ENCODE measurements at regions not wholly inside any gene's neighbourhood (a gene's known extent, or its start where the extent isn't known, plus 50 kb on each side); places are given as distances from the start of the nearest gene placed in this dataset.

GRCh38 chr4:10295301-10295700 is 161.9 kb downstream of the ZNF518B start:
- no peak overlapping the region for H3K27ac Mint-ChIP-seq (ENCODE audit: unreplicated experiment)
- no peaks in the 10 kb centered on the region for H3K36me3 Mint-ChIP-seq (ENCODE audit: low read depth)
- no peak for TF ChIP-seq CTCF (IDR thresholded peaks at IDR 0.05)
- H3K27me3 Mint-ChIP-seq (ENCODE audit: low read depth), result no peaks in the 10 kb centered on the region
- DNase-seq (ENCODE audit: low spot score), result no peak
- no peaks in the 10 kb centered on the region for H3K4me1 Mint-ChIP-seq (ENCODE audit: low read depth)
- no peak overlapping the region for H3K4me3 Mint-ChIP-seq (ENCODE audit: unreplicated experiment)
- H3K9me3 Mint-ChIP-seq (ENCODE audit: low read depth), result no peaks in the 10 kb centered on the region

- no peak for DNase-seq (ENCODE audit: low spot score)
- Mint-ChIP-seq H3K27me3 (ENCODE audit: low read depth) (no peaks in the 10 kb centered on the region), H3K4me1 (ENCODE audit: low read depth) (no peaks in the 10 kb centered on the region), H3K27ac (ENCODE audit: unreplicated experiment) (no peak overlapping the region), H3K9me3 (ENCODE audit: low read depth) (peaks cover 5% of the 10 kb centered on the region), H3K36me3 (ENCODE audit: low read depth) (no peaks in the 10 kb centered on the region), H3K4me3 (ENCODE audit: unreplicated experiment) (no peak overlapping the region)
- TF ChIP-seq CTCF (IDR thresholded peaks at IDR 0.05), result no peak
Observed at GRCh38 chr4:10289538-10289906, 167.7 kb downstream of the ZNF518B start.

DNA sequence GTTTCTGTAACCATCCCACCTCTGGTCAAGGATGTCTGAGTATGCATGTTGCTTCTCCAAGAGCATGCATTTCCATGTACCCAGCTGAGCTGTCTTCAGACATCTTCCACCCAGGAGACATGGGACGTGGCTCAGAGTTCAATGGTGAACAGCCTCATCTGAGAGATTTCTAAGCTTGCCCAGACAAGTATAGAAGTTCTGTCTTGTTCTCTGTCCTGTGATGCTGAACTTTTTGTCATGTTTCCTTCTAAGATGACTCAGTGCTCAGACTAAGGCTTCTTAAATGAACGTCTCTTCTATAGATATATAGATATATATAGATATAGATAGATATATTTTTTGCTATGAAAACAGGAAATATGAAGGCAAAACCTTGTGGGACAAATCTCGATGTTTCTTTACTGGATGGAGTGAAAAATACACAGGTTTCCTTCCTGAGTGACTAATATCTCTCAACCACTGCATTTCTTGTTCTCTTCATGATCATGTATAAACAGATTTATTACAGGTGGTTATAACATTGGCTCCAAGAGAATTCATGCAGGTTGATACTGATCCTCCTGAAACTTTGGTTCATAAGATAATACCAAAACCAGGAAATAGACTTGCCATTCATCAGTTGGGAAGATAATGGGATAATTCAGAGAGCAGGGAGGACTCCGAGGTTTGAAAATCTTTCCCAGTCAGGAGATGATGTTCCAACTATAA is 168.2 kb downstream of the ZNF518B start:
- H3K4me3 Mint-ChIP-seq (ENCODE audit: unreplicated experiment), result no peak overlapping the region
- no peak overlapping the region for H3K27ac Mint-ChIP-seq (ENCODE audit: unreplicated experiment)
- H3K27me3 Mint-ChIP-seq (ENCODE audit: low read depth), result no peaks in the 10 kb centered on the region

DNA sequence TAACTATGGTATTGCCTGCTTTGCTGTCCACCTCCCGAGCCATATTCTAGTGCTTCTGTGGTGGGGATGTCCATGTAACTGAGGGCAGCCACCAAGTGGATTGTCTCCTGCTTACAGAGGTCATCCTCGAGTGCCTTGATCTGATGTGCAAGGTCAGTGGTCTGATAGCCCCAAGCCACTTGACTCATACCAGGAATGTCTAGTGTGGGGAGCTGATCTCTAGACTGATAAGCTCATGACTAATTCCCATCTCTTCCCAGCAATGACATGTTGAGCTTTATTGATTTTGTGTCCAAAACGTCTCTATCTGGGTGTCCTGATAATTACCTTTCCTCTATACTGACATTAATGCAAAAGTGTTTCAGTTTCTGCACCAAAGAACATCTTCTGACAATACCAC is 168.4 kb upstream of the WDR1 start:
- no peak overlapping the region for H3K27ac Mint-ChIP-seq (ENCODE audit: unreplicated experiment)
- H3K36me3 Mint-ChIP-seq (ENCODE audit: low read depth), result no peaks in the 10 kb centered on the region
- DNase-seq (ENCODE audit: low spot score), result no peak
- H3K4me3 Mint-ChIP-seq (ENCODE audit: unreplicated experiment), result no peak overlapping the region
- no peak for TF ChIP-seq CTCF (IDR thresholded peaks at IDR 0.05)
- peaks cover 6% of the 10 kb centered on the region for H3K4me1 Mint-ChIP-seq (ENCODE audit: low read depth)
- no peaks in the 10 kb centered on the region for H3K27me3 Mint-ChIP-seq (ENCODE audit: low read depth)
- peaks cover 5% of the 10 kb centered on the region for H3K9me3 Mint-ChIP-seq (ENCODE audit: low read depth)

More for the DNA sequence above, 168.2 kb downstream of the ZNF518B start:
- Mint-ChIP-seq H3K4me1 (ENCODE audit: low read depth) (no peaks in the 10 kb centered on the region), H3K9me3 (ENCODE audit: low read depth) (peaks cover 5% of the 10 kb centered on the region), H3K36me3 (ENCODE audit: low read depth) (no peaks in the 10 kb centered on the region)
- no peak for DNase-seq (ENCODE audit: low spot score)
- TF ChIP-seq CTCF (IDR thresholded peaks at IDR 0.05), result no peak

DNA sequence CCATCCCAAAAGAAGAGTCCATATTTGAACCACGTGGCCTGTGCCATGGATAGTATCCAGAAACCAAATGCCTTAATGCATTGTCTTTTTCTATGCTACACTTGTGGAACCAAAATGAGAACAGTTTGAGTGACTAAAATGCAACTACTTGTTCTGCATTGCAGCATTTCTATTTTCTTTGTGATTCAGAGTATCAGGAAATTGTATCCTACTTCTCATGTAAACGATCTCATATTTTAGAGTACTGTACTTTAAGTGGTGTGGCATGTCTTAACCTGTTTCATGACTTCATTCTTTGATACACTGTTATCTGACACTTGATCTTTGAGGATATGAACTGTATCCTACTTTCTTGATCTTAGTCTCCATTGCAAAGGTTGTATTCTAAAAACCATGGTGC is 167.2 kb upstream of the WDR1 start:
- Mint-ChIP-seq H3K27ac (ENCODE audit: unreplicated experiment) (no peak overlapping the region), H3K27me3 (ENCODE audit: low read depth) (peaks cover 3% of the 10 kb centered on the region), H3K9me3 (ENCODE audit: low read depth) (peaks cover 5% of the 10 kb centered on the region), H3K36me3 (ENCODE audit: low read depth) (no peaks in the 10 kb centered on the region), H3K4me1 (ENCODE audit: low read depth) (peaks cover 6% of the 10 kb centered on the region), H3K4me3 (ENCODE audit: unreplicated experiment) (no peak overlapping the region)
- no peak for TF ChIP-seq CTCF (IDR thresholded peaks at IDR 0.05)
- DNase-seq (ENCODE audit: low spot score), result no peak

Data from chondrocyte (in vitro differentiated cells).